ENCODE measurements at regions not wholly inside any gene's neighbourhood (a gene's known extent, or its start where the extent isn't known, plus 50 kb on each side); places are given as distances from the start of the nearest gene placed in this dataset.

DNA sequence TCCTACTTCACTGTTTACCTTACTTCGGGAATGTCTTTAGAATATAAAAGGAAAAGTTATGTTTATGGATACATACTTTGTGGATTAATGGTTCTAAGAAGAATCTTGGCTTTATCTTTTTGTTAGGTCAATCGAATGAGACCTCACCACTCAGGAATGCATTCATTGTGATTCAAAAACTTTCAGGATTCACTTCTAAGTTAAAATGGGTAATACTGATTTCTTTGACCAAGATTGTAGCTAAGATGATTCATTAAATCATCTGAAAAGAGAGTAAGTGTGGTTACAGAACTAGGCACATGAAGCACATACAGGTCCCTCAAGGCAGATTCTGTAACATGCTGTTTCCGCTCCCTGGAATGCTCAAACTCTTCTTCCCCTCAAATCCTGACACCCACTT lies 716.4 kb downstream of the KCNA4 start:
- H3K9me3 ChIP-seq (ENCODE audit: insufficient read depth, low read length, severe bottlenecking): no peaks in the 10 kb centered on the region
- no peak overlapping the region for H3K9ac ChIP-seq (ENCODE audit: low read depth, low read length)
- no peaks in the 10 kb centered on the region for H3K36me3 ChIP-seq (ENCODE audit: insufficient read depth, low read length)
- DNase-seq (no peak), ATAC-seq (ENCODE audit: insufficient read depth, low read depth) (no peak)
- TF ChIP-seq EZH2 (IDR thresholded peaks at IDR 0.05; ENCODE audit: borderline replicate concordance, low read depth, low read length, severe bottlenecking): no peak
- TF ChIP-seq, protein P1, sequence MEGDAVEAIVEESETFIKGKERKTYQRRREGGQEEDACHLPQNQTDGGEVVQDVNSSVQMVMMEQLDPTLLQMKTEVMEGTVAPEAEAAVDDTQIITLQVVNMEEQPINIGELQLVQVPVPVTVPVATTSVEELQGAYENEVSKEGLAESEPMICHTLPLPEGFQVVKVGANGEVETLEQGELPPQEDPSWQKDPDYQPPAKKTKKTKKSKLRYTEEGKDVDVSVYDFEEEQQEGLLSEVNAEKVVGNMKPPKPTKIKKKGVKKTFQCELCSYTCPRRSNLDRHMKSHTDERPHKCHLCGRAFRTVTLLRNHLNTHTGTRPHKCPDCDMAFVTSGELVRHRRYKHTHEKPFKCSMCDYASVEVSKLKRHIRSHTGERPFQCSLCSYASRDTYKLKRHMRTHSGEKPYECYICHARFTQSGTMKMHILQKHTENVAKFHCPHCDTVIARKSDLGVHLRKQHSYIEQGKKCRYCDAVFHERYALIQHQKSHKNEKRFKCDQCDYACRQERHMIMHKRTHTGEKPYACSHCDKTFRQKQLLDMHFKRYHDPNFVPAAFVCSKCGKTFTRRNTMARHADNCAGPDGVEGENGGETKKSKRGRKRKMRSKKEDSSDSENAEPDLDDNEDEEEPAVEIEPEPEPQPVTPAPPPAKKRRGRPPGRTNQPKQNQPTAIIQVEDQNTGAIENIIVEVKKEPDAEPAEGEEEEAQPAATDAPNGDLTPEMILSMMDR (IDR thresholded peaks at IDR 0.05; ENCODE audit: borderline replicate concordance, extremely low read depth, low read length, poor library complexity, severe bottlenecking): no peak
- H3K4me2 ChIP-seq (ENCODE audit: insufficient read depth, low read length): no peak overlapping the region
- H3K27ac ChIP-seq (ENCODE audit: low read length): no peak overlapping the region
- no peaks in the 10 kb centered on the region for H4K20me1 ChIP-seq (ENCODE audit: insufficient read depth, low read length)
- H3K79me2 ChIP-seq (ENCODE audit: insufficient read depth, low read length): no peaks in the 10 kb centered on the region
- H2AFZ ChIP-seq (ENCODE audit: low read depth, low read length): no peak overlapping the region
- H3K4me1 ChIP-seq (ENCODE audit: insufficient read depth, low read length): no peaks in the 10 kb centered on the region
- no peaks in the 10 kb centered on the region for H3K27me3 ChIP-seq (ENCODE audit: insufficient read depth, low read length, poor library complexity)
- H3K4me3 ChIP-seq (ENCODE audit: low read depth in 1 of 2, low read length in 2 of 2): no peak overlapping the region

DNA sequence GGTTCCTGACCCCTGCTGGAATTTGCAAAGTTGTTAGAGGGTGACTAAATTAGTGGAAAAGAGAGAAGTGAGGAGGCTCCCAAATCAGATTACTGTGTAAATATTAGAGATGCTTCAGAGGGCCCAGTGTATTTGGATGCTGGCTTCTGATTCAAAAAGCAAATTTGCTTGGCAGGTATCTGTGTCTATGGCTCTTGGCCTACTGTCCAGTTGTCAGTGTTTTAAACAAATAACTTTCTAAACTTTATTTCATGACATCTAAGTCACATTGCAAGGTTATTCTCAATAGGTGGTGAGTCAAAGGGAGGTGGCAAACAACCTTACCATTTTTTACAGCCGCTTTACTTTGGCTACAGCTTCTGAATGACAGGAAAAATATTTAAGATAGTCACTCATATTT lies 720.1 kb downstream of the KCNA4 start:
- no peak overlapping the region for H3K27ac ChIP-seq (ENCODE audit: low read length)
- TF ChIP-seq, protein P1 (IDR thresholded peaks at IDR 0.05; ENCODE audit: borderline replicate concordance, extremely low read depth, low read length, poor library complexity, severe bottlenecking): no peak
- no peak for TF ChIP-seq EZH2 (IDR thresholded peaks at IDR 0.05; ENCODE audit: borderline replicate concordance, low read depth, low read length, severe bottlenecking)

DNA sequence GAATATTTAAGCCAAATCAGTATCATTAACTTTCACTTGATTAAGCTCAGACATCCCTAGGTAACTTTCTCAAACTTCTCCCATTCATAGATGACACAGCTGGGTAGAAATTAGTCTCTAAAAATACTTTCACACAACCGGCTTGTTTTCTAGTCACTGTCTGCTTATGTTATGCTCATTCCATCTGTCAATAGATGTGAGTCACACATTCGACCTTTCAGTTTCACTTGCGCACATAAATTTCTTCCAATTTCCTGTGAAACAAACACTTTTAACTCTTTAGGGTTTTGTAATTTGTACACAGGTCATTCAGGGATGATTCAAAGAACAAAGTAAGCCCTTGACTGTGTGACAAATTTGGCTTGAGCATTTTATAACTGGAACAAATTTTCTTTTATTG lies 723.0 kb downstream of the KCNA4 start:
- no peak overlapping the region for H3K27ac ChIP-seq (ENCODE audit: low read length)
- no peak for DNase-seq
- H3K9ac ChIP-seq (ENCODE audit: low read depth, low read length): no peak overlapping the region
- no peaks in the 10 kb centered on the region for H3K79me2 ChIP-seq (ENCODE audit: insufficient read depth, low read length)
- H3K36me3 ChIP-seq (ENCODE audit: insufficient read depth, low read length): no peaks in the 10 kb centered on the region
- no peak for ATAC-seq (ENCODE audit: insufficient read depth, low read depth)
- H2AFZ ChIP-seq (ENCODE audit: low read depth, low read length): no peak overlapping the region
- no peaks in the 10 kb centered on the region for H4K20me1 ChIP-seq (ENCODE audit: insufficient read depth, low read length)
- H3K4me3 ChIP-seq (ENCODE audit: low read depth in 1 of 2, low read length in 2 of 2): no peak overlapping the region
- no peak overlapping the region for H3K4me2 ChIP-seq (ENCODE audit: insufficient read depth, low read length)
- no peak for TF ChIP-seq EZH2 (IDR thresholded peaks at IDR 0.05; ENCODE audit: borderline replicate concordance, low read depth, low read length, severe bottlenecking)
- TF ChIP-seq, protein P1 (IDR thresholded peaks at IDR 0.05; ENCODE audit: borderline replicate concordance, extremely low read depth, low read length, poor library complexity, severe bottlenecking): no peak
- H3K27me3 ChIP-seq (ENCODE audit: insufficient read depth, low read length, poor library complexity): no peaks in the 10 kb centered on the region
- no peaks in the 10 kb centered on the region for H3K9me3 ChIP-seq (ENCODE audit: insufficient read depth, low read length, severe bottlenecking)
- H3K4me1 ChIP-seq (ENCODE audit: insufficient read depth, low read length): no peaks in the 10 kb centered on the region

More for the DNA sequence above, 720.1 kb downstream of the KCNA4 start:
- no peaks in the 10 kb centered on the region for H3K4me1 ChIP-seq (ENCODE audit: insufficient read depth, low read length)
- DNase-seq: no peak
- H2AFZ ChIP-seq (ENCODE audit: low read depth, low read length): no peak overlapping the region
- no peaks in the 10 kb centered on the region for H3K79me2 ChIP-seq (ENCODE audit: insufficient read depth, low read length)
- no peaks in the 10 kb centered on the region for H3K9me3 ChIP-seq (ENCODE audit: insufficient read depth, low read length, severe bottlenecking)
- no peaks in the 10 kb centered on the region for H3K36me3 ChIP-seq (ENCODE audit: insufficient read depth, low read length)
- H3K9ac ChIP-seq (ENCODE audit: low read depth, low read length): no peak overlapping the region
- no peaks in the 10 kb centered on the region for H3K27me3 ChIP-seq (ENCODE audit: insufficient read depth, low read length, poor library complexity)
- no peaks in the 10 kb centered on the region for H4K20me1 ChIP-seq (ENCODE audit: insufficient read depth, low read length)
- H3K4me3 ChIP-seq (ENCODE audit: low read depth in 1 of 2, low read length in 2 of 2): no peak overlapping the region
- no peak for ATAC-seq (ENCODE audit: insufficient read depth, low read depth)
- H3K4me2 ChIP-seq (ENCODE audit: insufficient read depth, low read length): no peak overlapping the region

DNA sequence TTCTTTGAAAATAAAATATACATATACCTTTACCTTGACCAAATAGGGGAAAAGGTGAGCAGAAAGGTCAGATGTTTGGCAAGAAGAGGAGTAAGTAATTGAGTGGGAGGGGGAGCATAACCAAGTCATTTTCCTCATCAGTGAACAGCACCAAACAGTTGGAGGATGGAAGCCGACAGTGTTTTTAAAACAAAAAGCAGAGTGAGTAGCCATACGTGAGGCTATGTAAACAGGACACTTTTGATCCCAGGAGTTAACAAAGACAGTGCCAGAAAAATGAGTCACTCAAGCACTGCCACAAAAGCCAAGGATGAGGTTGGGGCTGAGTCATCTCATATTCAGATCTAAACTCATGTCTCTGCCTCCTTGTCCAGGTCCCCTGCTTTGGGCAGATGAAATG lies 734.7 kb downstream of the KCNA4 start:
- no peaks in the 10 kb centered on the region for H3K79me2 ChIP-seq (ENCODE audit: insufficient read depth, low read length)
- no peak overlapping the region for H2AFZ ChIP-seq (ENCODE audit: low read depth, low read length)
- no peaks in the 10 kb centered on the region for H4K20me1 ChIP-seq (ENCODE audit: insufficient read depth, low read length)
- no peaks in the 10 kb centered on the region for H3K36me3 ChIP-seq (ENCODE audit: insufficient read depth, low read length)
- H3K9ac ChIP-seq (ENCODE audit: low read depth, low read length): no peak overlapping the region
- no peaks in the 10 kb centered on the region for H3K4me1 ChIP-seq (ENCODE audit: insufficient read depth, low read length)
- H3K4me3 ChIP-seq (ENCODE audit: low read depth in 1 of 2, low read length in 2 of 2): no peak overlapping the region
- TF ChIP-seq, protein P1 (IDR thresholded peaks at IDR 0.05; ENCODE audit: borderline replicate concordance, extremely low read depth, low read length, poor library complexity, severe bottlenecking): no peak
- no peak for TF ChIP-seq EZH2 (IDR thresholded peaks at IDR 0.05; ENCODE audit: borderline replicate concordance, low read depth, low read length, severe bottlenecking)
- H3K27ac ChIP-seq (ENCODE audit: low read length): no peak overlapping the region
- no peak for DNase-seq
- H3K9me3 ChIP-seq (ENCODE audit: insufficient read depth, low read length, severe bottlenecking): no peaks in the 10 kb centered on the region
- no peaks in the 10 kb centered on the region for H3K27me3 ChIP-seq (ENCODE audit: insufficient read depth, low read length, poor library complexity)
- no peak for ATAC-seq (ENCODE audit: insufficient read depth, low read depth)
- H3K4me2 ChIP-seq (ENCODE audit: insufficient read depth, low read length): no peak overlapping the region

All from DND-41 (cell line).